Progenitor cell of endocrine pancreas (in vitro differentiated cells): ENCODE measurements at regions not wholly inside any gene's neighbourhood (a gene's known extent, or its start where the extent isn't known, plus 50 kb on each side); places are given as distances from the start of the nearest gene placed in this dataset.

Source experiments
- DNase-seq: peaks from one replicate; pipeline ENCODE4 v3.0.0; 2021; ENCODE audit warnings: low spot score; ENCODE audit not compliant: unreplicated experiment
- H3K27ac Mint-ChIP-seq: 2 replicates; pipeline ENCODE4 v1.8.0; 2021; ENCODE audit warnings: mild to moderate bottlenecking, moderate library complexity, mixed read lengths
- H3K27me3 Mint-ChIP-seq: 2 replicates; pipeline ENCODE4 v1.8.0; 2021; ENCODE audit warnings: mixed read lengths
- H3K36me3 Mint-ChIP-seq: 2 replicates; pipeline ENCODE4 v1.8.0; 2022; ENCODE audit warnings: mixed read lengths; ENCODE audit not compliant: insufficient read depth
- H3K4me1 Mint-ChIP-seq: 2 replicates; pipeline ENCODE4 v1.8.0; 2021; ENCODE audit warnings: low read depth, mixed read lengths
- H3K4me3 Mint-ChIP-seq: 2 replicates; pipeline ENCODE4 v1.8.0; 2021; ENCODE audit warnings: low read depth, mild to moderate bottlenecking, moderate library complexity, mixed read lengths
- H3K9me3 Mint-ChIP-seq: 2 replicates; pipeline ENCODE4 v1.8.0; 2021; ENCODE audit warnings: low read depth, mixed read lengths
- TF ChIP-seq, protein P1 (sequence below): fragments of 200-600 bp; sonication (generic); IDR thresholded peaks from one replicate; pipeline ENCODE4 v1.5.0; 2021; ENCODE audit warnings: antibody characterized with exemption, mild to moderate bottlenecking; ENCODE audit not compliant: unreplicated experiment

DNA sequence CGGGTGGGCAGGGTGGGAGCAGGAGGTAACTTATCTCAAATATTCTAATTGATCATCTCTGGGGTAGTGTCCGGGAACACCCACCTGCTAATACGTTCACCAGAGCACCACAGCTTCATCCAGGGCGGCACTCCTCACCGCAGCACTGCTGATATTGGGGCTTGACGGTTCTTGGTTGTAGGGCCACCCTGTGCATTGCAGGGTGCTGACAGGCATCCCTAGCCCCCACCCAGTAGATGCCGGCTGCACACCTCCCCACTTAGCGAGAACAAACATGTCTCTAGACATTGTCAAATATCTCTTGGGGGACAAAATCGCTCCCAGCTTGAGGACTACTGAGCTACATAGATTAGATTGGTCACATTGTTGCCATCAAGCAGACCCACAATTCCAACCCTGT, 73.9 kb upstream of the WASF3 start:
- H3K9me3 Mint-ChIP-seq, result no peaks in the 10 kb centered on the region
- TF ChIP-seq, protein P1, sequence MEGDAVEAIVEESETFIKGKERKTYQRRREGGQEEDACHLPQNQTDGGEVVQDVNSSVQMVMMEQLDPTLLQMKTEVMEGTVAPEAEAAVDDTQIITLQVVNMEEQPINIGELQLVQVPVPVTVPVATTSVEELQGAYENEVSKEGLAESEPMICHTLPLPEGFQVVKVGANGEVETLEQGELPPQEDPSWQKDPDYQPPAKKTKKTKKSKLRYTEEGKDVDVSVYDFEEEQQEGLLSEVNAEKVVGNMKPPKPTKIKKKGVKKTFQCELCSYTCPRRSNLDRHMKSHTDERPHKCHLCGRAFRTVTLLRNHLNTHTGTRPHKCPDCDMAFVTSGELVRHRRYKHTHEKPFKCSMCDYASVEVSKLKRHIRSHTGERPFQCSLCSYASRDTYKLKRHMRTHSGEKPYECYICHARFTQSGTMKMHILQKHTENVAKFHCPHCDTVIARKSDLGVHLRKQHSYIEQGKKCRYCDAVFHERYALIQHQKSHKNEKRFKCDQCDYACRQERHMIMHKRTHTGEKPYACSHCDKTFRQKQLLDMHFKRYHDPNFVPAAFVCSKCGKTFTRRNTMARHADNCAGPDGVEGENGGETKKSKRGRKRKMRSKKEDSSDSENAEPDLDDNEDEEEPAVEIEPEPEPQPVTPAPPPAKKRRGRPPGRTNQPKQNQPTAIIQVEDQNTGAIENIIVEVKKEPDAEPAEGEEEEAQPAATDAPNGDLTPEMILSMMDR, result no peak
- H3K36me3 Mint-ChIP-seq, result no peaks in the 10 kb centered on the region
- H3K4me1 Mint-ChIP-seq, result no peaks in the 10 kb centered on the region
- no peak for DNase-seq
- peaks cover 2% of the 10 kb centered on the region for H3K27me3 Mint-ChIP-seq
- no peak overlapping the region for H3K27ac Mint-ChIP-seq
- no peak overlapping the region for H3K4me3 Mint-ChIP-seq

DNA sequence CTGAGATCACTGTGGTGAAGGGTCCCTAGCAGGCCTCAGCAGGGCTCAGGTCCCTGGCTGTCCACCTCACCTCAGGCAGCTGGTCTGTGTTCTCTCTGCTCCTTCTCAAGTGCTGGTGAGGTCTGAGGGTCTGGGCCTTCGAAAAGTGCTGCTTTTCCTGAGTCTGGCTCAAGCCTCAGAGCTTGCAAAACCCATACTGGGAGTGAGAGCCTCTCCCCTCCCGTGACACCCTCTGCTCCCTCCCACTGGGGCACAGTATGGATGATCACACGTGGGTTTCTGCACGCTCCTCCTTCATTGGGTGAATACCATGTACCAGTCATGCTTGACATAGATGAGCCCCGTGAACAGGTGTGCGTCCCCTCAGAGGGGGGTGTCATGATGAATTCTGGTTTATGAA, 73.3 kb upstream of the WASF3 start:
- Mint-ChIP-seq H3K4me1 (no peaks in the 10 kb centered on the region), H3K36me3 (no peaks in the 10 kb centered on the region), H3K27ac (no peak overlapping the region), H3K27me3 (peaks cover 6% of the 10 kb centered on the region), H3K4me3 (no peak overlapping the region), H3K9me3 (no peaks in the 10 kb centered on the region)
- TF ChIP-seq, protein P1, result no peak
- no peak for DNase-seq

DNA sequence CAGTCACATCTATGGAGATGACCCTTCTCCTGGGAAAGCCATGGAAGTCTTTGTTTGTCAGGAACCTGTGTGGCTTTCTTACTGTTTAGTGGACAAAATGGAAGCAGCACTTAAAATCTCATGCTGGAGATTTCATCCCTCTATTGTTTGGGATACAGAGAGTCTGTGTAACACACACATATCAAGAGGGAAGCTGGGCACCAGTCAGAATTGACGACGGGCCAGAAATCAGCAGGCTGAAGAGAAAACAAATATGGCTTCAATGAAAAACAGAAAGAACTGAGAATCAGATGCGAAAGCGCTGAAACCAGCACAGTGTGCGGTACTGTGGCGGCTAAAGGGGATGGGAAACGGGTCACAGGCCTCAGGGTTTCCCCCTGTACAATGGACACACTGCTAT, 72.2 kb upstream of the WASF3 start:
- Mint-ChIP-seq H3K36me3 (no peaks in the 10 kb centered on the region), H3K4me3 (no peak overlapping the region), H3K4me1 (no peaks in the 10 kb centered on the region), H3K27ac (no peak overlapping the region), H3K9me3 (no peaks in the 10 kb centered on the region), H3K27me3 (peaks cover 12% of the 10 kb centered on the region)
- TF ChIP-seq, protein P1, result no peak
- DNase-seq, result no peak

DNA sequence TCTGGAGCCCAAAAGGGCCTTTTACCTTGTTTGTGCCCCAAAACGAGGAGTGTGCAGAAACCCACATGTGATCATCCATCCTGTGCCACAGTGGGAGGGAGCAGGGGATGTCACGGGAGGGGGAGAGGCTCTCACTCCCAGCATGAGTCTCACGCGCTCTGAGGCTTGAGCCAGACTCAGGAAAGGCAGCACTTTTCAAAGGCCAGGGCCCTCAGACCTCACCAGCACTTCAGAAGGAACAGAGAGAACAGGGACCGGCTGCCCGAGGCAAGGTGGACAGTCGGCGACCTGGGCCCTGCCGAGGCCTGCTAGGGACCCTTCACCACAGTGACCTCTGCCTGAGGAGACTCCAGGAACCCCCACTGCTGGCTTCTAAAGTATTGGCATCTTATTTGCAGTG, 71.7 kb upstream of the WASF3 start:
- no peaks in the 10 kb centered on the region for H3K4me1 Mint-ChIP-seq
- TF ChIP-seq, protein P1, result no peak
- H3K4me3 Mint-ChIP-seq, result no peak overlapping the region
- DNase-seq, result no peak
- H3K27ac Mint-ChIP-seq, result no peak overlapping the region
- H3K9me3 Mint-ChIP-seq, result no peaks in the 10 kb centered on the region
- H3K36me3 Mint-ChIP-seq, result no peaks in the 10 kb centered on the region
- H3K27me3 Mint-ChIP-seq, result peaks cover 15% of the 10 kb centered on the region

DNA sequence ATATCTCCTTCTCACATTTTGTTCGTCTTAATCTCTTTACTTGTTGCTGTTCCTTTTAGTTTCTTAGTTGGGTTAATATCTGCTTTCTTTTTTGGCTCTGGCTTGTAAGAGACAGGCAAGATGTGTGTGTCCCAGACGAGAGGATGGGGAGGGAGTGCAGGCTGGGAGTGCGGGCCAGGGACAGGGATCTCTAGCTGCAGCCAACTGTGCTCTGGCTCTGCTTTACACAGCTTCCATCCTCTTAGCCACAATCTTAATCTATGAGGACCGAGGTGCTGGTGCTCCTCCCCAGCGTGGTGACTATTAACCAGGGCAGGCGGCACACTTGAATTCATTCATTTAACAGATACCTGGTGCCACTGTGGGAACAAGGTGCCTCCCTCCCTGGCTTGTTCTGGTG, 70.9 kb upstream of the WASF3 start:
- Mint-ChIP-seq H3K27ac (no peak overlapping the region), H3K27me3 (peaks cover 18% of the 10 kb centered on the region), H3K36me3 (no peaks in the 10 kb centered on the region), H3K9me3 (no peaks in the 10 kb centered on the region), H3K4me3 (no peak overlapping the region), H3K4me1 (no peaks in the 10 kb centered on the region)
- TF ChIP-seq, protein P1, result no peak
- no peak for DNase-seq

DNA sequence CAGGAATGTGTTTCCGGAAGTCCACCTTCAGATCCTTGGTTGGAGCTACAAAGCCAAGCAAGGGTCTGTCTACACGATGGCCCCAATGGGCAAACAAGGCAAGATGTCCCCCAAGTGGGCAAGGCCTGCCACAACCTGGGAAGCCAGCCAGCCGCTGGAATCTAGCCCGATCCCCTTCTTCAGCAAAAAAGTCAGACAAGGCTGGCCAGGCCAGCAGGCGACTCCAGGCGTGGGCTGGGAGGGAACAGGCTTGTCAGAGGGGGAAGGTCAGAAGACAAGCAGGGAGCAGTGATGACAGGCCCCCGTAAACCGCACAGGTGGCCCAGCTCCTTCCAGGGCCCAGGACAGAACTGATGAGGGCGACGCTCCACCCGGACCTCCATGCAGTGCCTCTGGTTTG, 69.7 kb upstream of the WASF3 start:
- Mint-ChIP-seq H3K4me1 (no peaks in the 10 kb centered on the region), H3K27ac (no peak overlapping the region), H3K27me3 (peaks cover 18% of the 10 kb centered on the region), H3K9me3 (no peaks in the 10 kb centered on the region), H3K4me3 (no peak overlapping the region), H3K36me3 (no peaks in the 10 kb centered on the region)
- TF ChIP-seq, protein P1, result no peak
- no peak for DNase-seq
